Liver (tissue), 8 donors: ENCODE measurements at regions not wholly inside any gene's neighbourhood (a gene's known extent, or its start where the extent isn't known, plus 50 kb on each side); places are given as distances from the start of the nearest gene placed in this dataset.

Experiments
- DNase-seq: peaks from one replicate; pipeline ENCODE4 v3.0.0-alpha.2; 2017; ENCODE audit warnings: low spot score
- H3K27ac ChIP-seq, 2 donors: one replicate each; pipeline ENCODE4 v1.7.0; 2013; ENCODE audit warnings: inconsistent platforms in 2 of 2, low read length in 2 of 2, control low read depth in 1 of 2, low read depth in 1 of 2, mild to moderate bottlenecking in 1 of 2
- H3K27me3 ChIP-seq, 4 donors: one replicate each; pipeline versions ENCODE4 v1.6.1 to v1.7.0; 2013; ENCODE audit warnings: low read length in 3 of 4, inconsistent platforms in 1 of 4, mild to moderate bottlenecking in 1 of 4, moderate library complexity in 1 of 4; ENCODE audit not compliant: control insufficient read depth in 4 of 4, insufficient read depth in 4 of 4
- H3K36me3 ChIP-seq, 4 donors: one replicate each; pipeline versions ENCODE4 v1.6.1 to v1.7.0; 2013; ENCODE audit warnings: low read length in 3 of 4, mild to moderate bottlenecking in 3 of 4, low read depth in 1 of 4, moderate library complexity in 1 of 4; ENCODE audit not compliant: control insufficient read depth in 4 of 4, insufficient read depth in 3 of 4
- H3K4me1 ChIP-seq, 4 donors: one replicate each; pipeline versions ENCODE4 v1.6.1 to v1.7.0; 2013; ENCODE audit warnings: low read length in 3 of 4, mild to moderate bottlenecking in 3 of 4, moderate library complexity in 1 of 4; ENCODE audit not compliant: control insufficient read depth in 4 of 4, insufficient read depth in 4 of 4
- H3K4me3 ChIP-seq, 3 donors: one replicate each; pipeline versions ENCODE4 v1.6.1 to v1.7.0; 2013; ENCODE audit warnings: low read length in 3 of 3, control low read depth in 1 of 3, low read depth in 1 of 3, mild to moderate bottlenecking in 1 of 3
- H3K9ac ChIP-seq, 2 donors: one replicate each; pipeline ENCODE4 v1.7.0; 2013; ENCODE audit warnings: low read length in 2 of 2, mild to moderate bottlenecking in 2 of 2, moderate library complexity in 2 of 2, control low read depth in 1 of 2, low read depth in 1 of 2
- H3K9me3 ChIP-seq, 4 donors: one replicate each; pipeline versions ENCODE4 v1.6.1 to v1.7.0; 2013; ENCODE audit warnings: low read length in 3 of 4; ENCODE audit not compliant: control insufficient read depth in 4 of 4
- EGR1 ChIP-seq, 2 donors: IDR thresholded peaks; 2 replicates each; pipeline ENCODE4 v1.6.1; 2016 to 2018; ENCODE audit warnings: antibody characterized with exemption in 2 of 2, low read depth in 2 of 2
- FOXA1 ChIP-seq: IDR thresholded peaks from 2 replicates; pipeline ENCODE4 v1.6.1; 2016; ENCODE audit warnings: antibody characterized with exemption
- FOXA2 ChIP-seq: IDR thresholded peaks from 2 replicates; pipeline ENCODE4 v1.6.1; 2016; ENCODE audit warnings: antibody characterized with exemption
- GABPA ChIP-seq, 2 donors: IDR thresholded peaks in 1 of 2; conservative IDR thresholded peaks in 1 of 2; 2 replicates each; pipeline ENCODE4 v1.6.1; 2016; ENCODE audit warnings: antibody characterized with exemption in 2 of 2, mild to moderate bottlenecking in 1 of 2, moderate library complexity in 1 of 2
- HNF4A ChIP-seq, 2 donors: conservative IDR thresholded peaks; 2 replicates each; pipeline ENCODE4 v1.6.1; 2016; ENCODE audit warnings: antibody characterized with exemption in 2 of 2, mild to moderate bottlenecking in 2 of 2
- HNF4G ChIP-seq: IDR thresholded peaks from 2 replicates; pipeline ENCODE4 v1.6.1; 2016; ENCODE audit warnings: antibody characterized with exemption
- JUND ChIP-seq, 2 donors: IDR thresholded peaks; 2 replicates each; pipeline ENCODE4 v1.6.1; 2016; ENCODE audit warnings: antibody characterized with exemption in 2 of 2
- NR2F2 ChIP-seq: IDR thresholded peaks from 2 replicates; pipeline ENCODE4 v1.6.1; 2016; ENCODE audit warnings: antibody characterized with exemption
- RAD21 ChIP-seq, 2 donors: IDR thresholded peaks; 2 replicates each; pipeline ENCODE4 v1.6.1; 2016; ENCODE audit warnings: antibody characterized with exemption in 2 of 2, mild to moderate bottlenecking in 2 of 2
- RXRA ChIP-seq, 2 donors: IDR thresholded peaks; 2 replicates each; pipeline ENCODE4 v1.6.1; 2017 to 2018; ENCODE audit warnings: antibody characterized with exemption in 2 of 2, mild to moderate bottlenecking in 1 of 2
- SP1 ChIP-seq: IDR thresholded peaks from 2 replicates; pipeline ENCODE4 v1.6.1; 2018; ENCODE audit warnings: antibody characterized with exemption, mild to moderate bottlenecking
- TAF1 ChIP-seq: conservative IDR thresholded peaks from 2 replicates; pipeline ENCODE4 v1.6.1; 2016; ENCODE audit warnings: antibody characterized with exemption, mild to moderate bottlenecking
- ZBTB33 ChIP-seq: IDR thresholded peaks from 2 replicates; pipeline ENCODE4 v1.6.1; 2016; ENCODE audit warnings: antibody characterized with exemption
- WGBS: extraction: QIAGEN DNeasy Blood & Tissue Kit; methylation state at CpG from one replicate; pipeline ENCODE4 v1.1.7; 2013; 5-methylcytosine and 5-hydroxymethylcytosine counted together
- TF ChIP-seq, protein P1 (sequence below): fragments of 150-350 bp; IDR thresholded peaks from 2 replicates; pipeline ENCODE4 v1.5.1; 2017; ENCODE audit warnings: improper control_type of control experiment, low read depth, low read length; ENCODE audit not compliant: missing input control
- TF ChIP-seq, protein P2 (sequence below): IDR thresholded peaks from 2 replicates; pipeline ENCODE4 v1.6.1; 2016; ENCODE audit warnings: antibody characterized with exemption, mild to moderate bottlenecking
- TF ChIP-seq, protein P3 (sequence below): IDR thresholded peaks from 2 replicates; pipeline ENCODE4 v1.6.1; 2016; ENCODE audit warnings: antibody characterized with exemption
- TF ChIP-seq, protein P4 (sequence below): IDR thresholded peaks from 2 replicates; pipeline ENCODE4 v1.6.1; 2016; ENCODE audit warnings: antibody characterized with exemption
- donor health status: healthy.
- donor health status: healthy.
- donor health status: healthy.
- donor health status: healthy.
- donor health status: healthy.

DNA sequence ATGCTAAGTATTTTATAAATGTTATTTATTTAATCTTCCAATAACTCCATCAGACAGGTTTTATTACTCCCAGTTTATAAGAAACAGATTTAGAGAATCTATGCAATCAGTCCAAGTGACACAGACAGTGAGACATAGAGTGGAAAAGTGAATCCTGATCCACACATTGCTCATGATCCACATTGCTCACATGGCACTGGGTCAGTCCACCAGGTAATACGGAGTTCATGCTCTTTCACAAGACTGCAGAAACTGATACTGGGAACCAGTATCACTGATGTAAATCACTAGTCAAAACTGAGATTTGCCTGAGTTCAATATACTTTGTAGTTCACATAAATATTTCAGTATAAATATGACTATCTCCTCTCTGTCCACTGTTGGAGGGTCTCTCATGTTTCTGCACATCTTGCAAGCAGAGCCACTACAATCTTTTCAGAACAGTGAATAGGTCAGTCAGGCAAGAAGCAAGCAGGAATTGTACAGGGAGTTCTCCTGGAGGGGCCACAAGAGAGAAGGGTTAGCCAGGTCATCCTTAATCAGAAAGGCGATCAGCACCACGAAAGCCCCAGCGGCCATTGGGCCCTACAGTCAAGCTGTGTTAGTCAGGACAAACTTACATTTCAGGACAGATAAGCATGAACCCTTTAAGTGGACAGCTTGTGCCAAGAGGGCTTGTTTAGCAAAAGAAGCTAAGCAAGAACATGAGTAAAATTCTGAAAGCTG lies 275.4 kb upstream of the NR5A2 start:
- WGBS: 54% methylated on average over 4 of the region's 4 CpGs
- H3K4me1 ChIP-seq: peaks cover 5 to 31% (median 8%) of the 10 kb centered on the region in 4 donors
- no peak overlapping the region for H3K4me3 ChIP-seq
- no peak for TF ChIP-seq SP1
- no peak for TF ChIP-seq TAF1
- no peak for TF ChIP-seq NR2F2
- TF ChIP-seq HNF4G: no peak
- TF ChIP-seq RAD21 (IDR thresholded peaks at IDR 0.05): no peak
- TF ChIP-seq ZBTB33: peak; percentile 19
- TF ChIP-seq GABPA (IDR thresholded peaks at IDR 0.05 in 1 of 2, conservative IDR thresholded peaks at IDR 0.05 in 1 of 2): no peak
- TF ChIP-seq, protein P1, sequence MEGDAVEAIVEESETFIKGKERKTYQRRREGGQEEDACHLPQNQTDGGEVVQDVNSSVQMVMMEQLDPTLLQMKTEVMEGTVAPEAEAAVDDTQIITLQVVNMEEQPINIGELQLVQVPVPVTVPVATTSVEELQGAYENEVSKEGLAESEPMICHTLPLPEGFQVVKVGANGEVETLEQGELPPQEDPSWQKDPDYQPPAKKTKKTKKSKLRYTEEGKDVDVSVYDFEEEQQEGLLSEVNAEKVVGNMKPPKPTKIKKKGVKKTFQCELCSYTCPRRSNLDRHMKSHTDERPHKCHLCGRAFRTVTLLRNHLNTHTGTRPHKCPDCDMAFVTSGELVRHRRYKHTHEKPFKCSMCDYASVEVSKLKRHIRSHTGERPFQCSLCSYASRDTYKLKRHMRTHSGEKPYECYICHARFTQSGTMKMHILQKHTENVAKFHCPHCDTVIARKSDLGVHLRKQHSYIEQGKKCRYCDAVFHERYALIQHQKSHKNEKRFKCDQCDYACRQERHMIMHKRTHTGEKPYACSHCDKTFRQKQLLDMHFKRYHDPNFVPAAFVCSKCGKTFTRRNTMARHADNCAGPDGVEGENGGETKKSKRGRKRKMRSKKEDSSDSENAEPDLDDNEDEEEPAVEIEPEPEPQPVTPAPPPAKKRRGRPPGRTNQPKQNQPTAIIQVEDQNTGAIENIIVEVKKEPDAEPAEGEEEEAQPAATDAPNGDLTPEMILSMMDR: no peak
- peak; percentile 63 to 76 for TF ChIP-seq RXRA (IDR thresholded peaks at IDR 0.05)
- peak in 1 of 2 donors; percentile 39 for TF ChIP-seq JUND (IDR thresholded peaks at IDR 0.05)
- TF ChIP-seq, protein P2, sequence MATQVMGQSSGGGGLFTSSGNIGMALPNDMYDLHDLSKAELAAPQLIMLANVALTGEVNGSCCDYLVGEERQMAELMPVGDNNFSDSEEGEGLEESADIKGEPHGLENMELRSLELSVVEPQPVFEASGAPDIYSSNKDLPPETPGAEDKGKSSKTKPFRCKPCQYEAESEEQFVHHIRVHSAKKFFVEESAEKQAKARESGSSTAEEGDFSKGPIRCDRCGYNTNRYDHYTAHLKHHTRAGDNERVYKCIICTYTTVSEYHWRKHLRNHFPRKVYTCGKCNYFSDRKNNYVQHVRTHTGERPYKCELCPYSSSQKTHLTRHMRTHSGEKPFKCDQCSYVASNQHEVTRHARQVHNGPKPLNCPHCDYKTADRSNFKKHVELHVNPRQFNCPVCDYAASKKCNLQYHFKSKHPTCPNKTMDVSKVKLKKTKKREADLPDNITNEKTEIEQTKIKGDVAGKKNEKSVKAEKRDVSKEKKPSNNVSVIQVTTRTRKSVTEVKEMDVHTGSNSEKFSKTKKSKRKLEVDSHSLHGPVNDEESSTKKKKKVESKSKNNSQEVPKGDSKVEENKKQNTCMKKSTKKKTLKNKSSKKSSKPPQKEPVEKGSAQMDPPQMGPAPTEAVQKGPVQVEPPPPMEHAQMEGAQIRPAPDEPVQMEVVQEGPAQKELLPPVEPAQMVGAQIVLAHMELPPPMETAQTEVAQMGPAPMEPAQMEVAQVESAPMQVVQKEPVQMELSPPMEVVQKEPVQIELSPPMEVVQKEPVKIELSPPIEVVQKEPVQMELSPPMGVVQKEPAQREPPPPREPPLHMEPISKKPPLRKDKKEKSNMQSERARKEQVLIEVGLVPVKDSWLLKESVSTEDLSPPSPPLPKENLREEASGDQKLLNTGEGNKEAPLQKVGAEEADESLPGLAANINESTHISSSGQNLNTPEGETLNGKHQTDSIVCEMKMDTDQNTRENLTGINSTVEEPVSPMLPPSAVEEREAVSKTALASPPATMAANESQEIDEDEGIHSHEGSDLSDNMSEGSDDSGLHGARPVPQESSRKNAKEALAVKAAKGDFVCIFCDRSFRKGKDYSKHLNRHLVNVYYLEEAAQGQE: no peak
- TF ChIP-seq EGR1 (IDR thresholded peaks at IDR 0.05; ENCODE audit: low read depth in 2 of 2): no peak
- peak; percentile 46 to 70 for TF ChIP-seq HNF4A (conservative IDR thresholded peaks at IDR 0.05)
- TF ChIP-seq FOXA2: no peak
- TF ChIP-seq, protein P3, sequence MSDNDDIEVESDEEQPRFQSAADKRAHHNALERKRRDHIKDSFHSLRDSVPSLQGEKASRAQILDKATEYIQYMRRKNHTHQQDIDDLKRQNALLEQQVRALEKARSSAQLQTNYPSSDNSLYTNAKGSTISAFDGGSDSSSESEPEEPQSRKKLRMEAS: no peak
- TF ChIP-seq FOXA1: no peak
- H3K36me3 ChIP-seq: no peaks in the 10 kb centered on the region
- no peak for DNase-seq
- H3K27me3 ChIP-seq: no peaks in the 10 kb centered on the region
- no peak overlapping the region for H3K9ac ChIP-seq
- H3K9me3 ChIP-seq: no peaks in the 10 kb centered on the region
- peak overlapping the region; percentile 65 to 83 for H3K27ac ChIP-seq

DNA sequence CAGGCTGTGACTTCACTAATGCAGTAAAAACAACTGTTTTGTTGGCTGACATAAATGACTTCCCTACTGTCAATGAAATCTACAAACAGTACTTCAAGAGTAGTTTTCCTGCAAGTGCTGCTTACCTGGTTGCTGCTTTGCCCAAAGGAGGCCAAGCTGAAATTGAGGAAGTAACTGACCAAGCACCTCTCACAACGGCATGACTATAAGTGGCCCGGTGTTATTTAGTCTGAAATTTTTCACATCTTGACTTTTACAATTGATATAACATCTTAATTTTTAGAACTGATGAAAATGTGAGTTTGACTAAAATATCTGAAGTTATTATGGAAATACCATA lies 274.9 kb upstream of the NR5A2 start:
- Histone ChIP-seq H3K4me3 (no peak overlapping the region), H3K4me1 (peaks cover 3 to 25% (median 6%) of the 10 kb centered on the region in 4 donors), H3K36me3 (no peaks in the 10 kb centered on the region), H3K9ac (no peak overlapping the region), H3K27ac (peak overlapping the region; percentile 65 to 83), H3K27me3 (no peaks in the 10 kb centered on the region), H3K9me3 (no peaks in the 10 kb centered on the region)
- DNase-seq: no peak
- TF ChIP-seq, protein P4, sequence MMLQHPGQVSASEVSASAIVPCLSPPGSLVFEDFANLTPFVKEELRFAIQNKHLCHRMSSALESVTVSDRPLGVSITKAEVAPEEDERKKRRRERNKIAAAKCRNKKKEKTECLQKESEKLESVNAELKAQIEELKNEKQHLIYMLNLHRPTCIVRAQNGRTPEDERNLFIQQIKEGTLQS: no peak
- WGBS: 88% methylated on average over 2 of the region's 2 CpGs
